SK-N-SH treated with all-trans-retinoic acid at 6 μM for 48 hours (cell line): ENCODE measurements at regions not wholly inside any gene's neighbourhood (a gene's known extent, or its start where the extent isn't known, plus 50 kb on each side); places are given as distances from the start of the nearest gene placed in this dataset.

ENCODE experiments used
- ATAC-seq: fragments of 200-7000 bp; cut with Tn5 transposase; 3 replicates; pipeline ENCODE4 v1.9.1; 2020; ENCODE audit warnings: mild to moderate bottlenecking, moderate library complexity
- ARNTL ChIP-seq: fragments of 450-650 bp; formaldehyde crosslinking; IDR thresholded peaks from 2 replicates; pipeline ENCODE4 v1.5.0; 2020; ENCODE audit warnings: low read depth, mild to moderate bottlenecking, moderate library complexity, borderline replicate concordance
- BACH2 ChIP-seq: fragments of 250-450 bp; sonication (Bioruptor Pico); IDR thresholded peaks from 2 replicates; pipeline ENCODE4 v1.9.0; 2021; ENCODE audit warnings: mild to moderate bottlenecking, borderline replicate concordance
- CREB5 ChIP-seq: fragments of 250-450 bp; sonication (Bioruptor Pico); IDR thresholded peaks from 2 replicates; pipeline ENCODE4 v1.5.1; 2020; ENCODE audit warnings: low read depth, mild to moderate bottlenecking, moderate library complexity
- CSDC2 ChIP-seq: fragments of 250-450 bp; sonication (Bioruptor Pico); IDR thresholded peaks from 2 replicates; pipeline ENCODE4 v1.5.0; 2020; ENCODE audit warnings: mild to moderate bottlenecking, moderate library complexity
- CSRNP3 ChIP-seq: fragments of 250-450 bp; sonication (Bioruptor Pico); IDR thresholded peaks from 2 replicates; pipeline ENCODE4 v1.5.1; 2021; ENCODE audit warnings: mild to moderate bottlenecking, moderate library complexity
- ESRRG ChIP-seq: fragments of 250-450 bp; sonication (Bioruptor Pico); IDR thresholded peaks from 2 replicates; pipeline ENCODE4 v1.6.1; 2021; ENCODE audit warnings: mild to moderate bottlenecking
- GLIS3 ChIP-seq: fragments of 250-450 bp; sonication (Bioruptor Pico); IDR thresholded peaks from 2 replicates; pipeline ENCODE4 v1.5.0; 2020; ENCODE audit warnings: mild to moderate bottlenecking, moderate library complexity
- ISL1 ChIP-seq: fragments of 250-450 bp; sonication (Bioruptor Pico); IDR thresholded peaks from 2 replicates; pipeline ENCODE4 v2.1.2; 2022; ENCODE audit warnings: mild to moderate bottlenecking, moderate library complexity
- OSR1 ChIP-seq: fragments of 250-450 bp; sonication (Bioruptor Pico); IDR thresholded peaks from 2 replicates; pipeline ENCODE4 v1.8.0; 2022; ENCODE audit warnings: moderate library complexity, mild to moderate bottlenecking, inconsistent platforms
- PATZ1 ChIP-seq: fragments of 250-450 bp; sonication (Bioruptor Pico); IDR thresholded peaks from 2 replicates; pipeline ENCODE4 v1.8.0; 2020; ENCODE audit warnings: mild to moderate bottlenecking, moderate library complexity, borderline replicate concordance
- POU6F1 ChIP-seq: fragments of 250-450 bp; sonication (Bioruptor Pico); IDR thresholded peaks from 2 replicates; pipeline ENCODE4 v1.8.0; 2021; ENCODE audit warnings: low read depth, mild to moderate bottlenecking, moderate library complexity, borderline replicate concordance
- PPARA ChIP-seq: fragments of 250-450 bp; sonication (Bioruptor Pico); IDR thresholded peaks from 2 replicates; pipeline ENCODE4 v1.5.0; 2020; ENCODE audit warnings: mild to moderate bottlenecking, borderline replicate concordance
- RARB ChIP-seq: fragments of 250-450 bp; sonication (Bioruptor Pico); IDR thresholded peaks from 2 replicates; pipeline ENCODE4 v1.8.0; 2021; ENCODE audit warnings: mild to moderate bottlenecking, moderate library complexity
- SNAI2 ChIP-seq: fragments of 250-450 bp; sonication (Bioruptor Pico); IDR thresholded peaks from 2 replicates; pipeline ENCODE4 v1.5.0; 2020; ENCODE audit warnings: mild to moderate bottlenecking, moderate library complexity
- TSHZ2 ChIP-seq: fragments of 250-450 bp; sonication (Bioruptor Pico); IDR thresholded peaks from 2 replicates; pipeline ENCODE4 v1.5.0; 2020; ENCODE audit warnings: mild to moderate bottlenecking, moderate library complexity
- ZC3H10 ChIP-seq: fragments of 250-450 bp; sonication (Bioruptor Pico); IDR thresholded peaks from 2 replicates; pipeline ENCODE4 v1.5.1; 2021; ENCODE audit warnings: mild to moderate bottlenecking, moderate library complexity
- ZFP3 ChIP-seq: fragments of 250-450 bp; sonication (Bioruptor Pico); IDR thresholded peaks from 2 replicates; pipeline ENCODE4 v1.5.0; 2020; ENCODE audit warnings: mild to moderate bottlenecking, moderate library complexity
- ZFP30 ChIP-seq: fragments of 450-650 bp; formaldehyde crosslinking; IDR thresholded peaks from 2 replicates; pipeline ENCODE4 v1.5.0; 2022; ENCODE audit warnings: mild to moderate bottlenecking, moderate library complexity
- ZNF70 ChIP-seq: fragments of 450-650 bp; formaldehyde crosslinking; IDR thresholded peaks from 2 replicates; pipeline ENCODE4 v1.5.0; 2020; ENCODE audit warnings: mild to moderate bottlenecking, moderate library complexity
- ZNF8 ChIP-seq: fragments of 450-650 bp; formaldehyde crosslinking; IDR thresholded peaks from 2 replicates; pipeline ENCODE4 v1.5.0; 2020; ENCODE audit warnings: mild to moderate bottlenecking, moderate library complexity

- TF ChIP-seq ARNTL (CRISPR knock-in tag) (no peak), POU6F1 (no peak), SNAI2 (CRISPR knock-in tag) (no peak), OSR1 (CRISPR knock-in tag) (no peak), ISL1 (CRISPR knock-in tag) (no peak)
- ATAC-seq = no peak
Measured at GRCh38 chr6:19380293-19380692, 456.9 kb upstream of the ID4 start.

GRCh38 chr6:19382676-19383075, 454.5 kb upstream of the ID4 start:
- TF ChIP-seq POU6F1 (no peak), TSHZ2 (CRISPR knock-in tag) (no peak), GLIS3 (no peak), CSDC2 (CRISPR knock-in tag) (no peak), ZNF70 (CRISPR knock-in tag) (no peak), PPARA (CRISPR knock-in tag) (no peak), SNAI2 (CRISPR knock-in tag) (no peak), ISL1 (CRISPR knock-in tag) (no peak)
- no peak for ATAC-seq

GRCh38 chr6:19391926-19392325, 445.2 kb upstream of the ID4 start:
- ATAC-seq = no peak
- TF ChIP-seq ZC3H10 (CRISPR knock-in tag) (no peak), POU6F1 (no peak), ZNF70 (CRISPR knock-in tag) (no peak), CREB5 (CRISPR knock-in tag) (no peak), ARNTL (CRISPR knock-in tag) (no peak)

GRCh38 chr6:19394051-19394450, 443.1 kb upstream of the ID4 start:
- ATAC-seq = no peak
- TF ChIP-seq ZFP30 (CRISPR knock-in tag) (no peak), GLIS3 (no peak), CSRNP3 (no peak), ZFP3 (no peak), OSR1 (CRISPR knock-in tag) (no peak), CREB5 (CRISPR knock-in tag) (no peak), BACH2 (CRISPR knock-in tag) (no peak), ZNF8 (no peak), PPARA (CRISPR knock-in tag) (no peak), PATZ1 (CRISPR knock-in tag) (no peak), POU6F1 (no peak), ARNTL (CRISPR knock-in tag) (no peak), ZC3H10 (CRISPR knock-in tag) (no peak), ESRRG (CRISPR knock-in tag) (no peak), RARB (CRISPR knock-in tag) (no peak)
